Uterus (tissue), 3 donors: ENCODE measurements at regions not wholly inside any gene's neighbourhood (a gene's known extent, or its start where the extent isn't known, plus 50 kb on each side); places are given as distances from the start of the nearest gene placed in this dataset.

Experiments used
- DNase-seq, 2 donors: peaks; one replicate each; pipeline ENCODE4 v3.0.0-alpha.2; 2019 to 2020
- H3K27ac ChIP-seq, 2 donors: fragments of 200-600 bp; sonication (generic); 1 replicate in 1 of 2; 2 replicates in 1 of 2; pipeline ENCODE4 v1.5.1; 2016 to 2018
- H3K27me3 ChIP-seq, 2 donors: fragments of 200-600 bp; sonication (generic); one replicate each; pipeline ENCODE4 v1.5.1; 2018 to 2019; ENCODE audit warnings: control low read depth in 1 of 2
- H3K36me3 ChIP-seq, 2 donors: fragments of 200-600 bp; sonication (generic); one replicate each; pipeline ENCODE4 v1.5.1; 2019; ENCODE audit warnings: control low read depth in 1 of 2
- H3K4me1 ChIP-seq, 2 donors: fragments of 200-600 bp; sonication (generic); one replicate each; pipeline ENCODE4 v1.5.1; 2018 to 2019; ENCODE audit warnings: control low read depth in 1 of 2
- H3K4me3 ChIP-seq, 2 donors: fragments of 200-600 bp; sonication (generic); 1 replicate in 1 of 2; 2 replicates in 1 of 2; pipeline ENCODE4 v1.5.1; 2018 to 2019; ENCODE audit warnings: mild to moderate bottlenecking in 1 of 2
- H3K9me3 ChIP-seq, 2 donors: fragments of 200-600 bp; sonication (generic); one replicate each; pipeline ENCODE4 v1.5.1; 2019; ENCODE audit warnings: control low read depth in 1 of 2
- POLR2A ChIP-seq, 2 donors: fragments of 450-650 bp; IDR thresholded peaks; one replicate each; pipeline ENCODE4 v1.6.1; 2016; ENCODE audit warnings: antibody characterized with exemption in 2 of 2, mild to moderate bottlenecking in 1 of 2, moderate library complexity in 1 of 2
- intact Hi-C: fragments of 100-400 bp; cut with DNase I; formaldehyde crosslinking; loops from one replicate; pipeline ENCODE4 v1.15.1; 2023; ENCODE audit warnings: low total_unique reads
- TF ChIP-seq, protein P1 (sequence below), 4 experiments: fragments of 200-600 bp in 2 of 4; fragments of 450-650 bp in 2 of 4; sonication (generic) in 2 of 4; IDR thresholded peaks; one replicate each; pipeline ENCODE4 v1.5.1; 2016 to 2019; ENCODE audit warnings: antibody characterized with exemption in 4 of 4, mild to moderate bottlenecking in 2 of 4, moderate library complexity in 1 of 4
- donor health status: DM: yes; HTN: yes; CAD: no.

DNA sequence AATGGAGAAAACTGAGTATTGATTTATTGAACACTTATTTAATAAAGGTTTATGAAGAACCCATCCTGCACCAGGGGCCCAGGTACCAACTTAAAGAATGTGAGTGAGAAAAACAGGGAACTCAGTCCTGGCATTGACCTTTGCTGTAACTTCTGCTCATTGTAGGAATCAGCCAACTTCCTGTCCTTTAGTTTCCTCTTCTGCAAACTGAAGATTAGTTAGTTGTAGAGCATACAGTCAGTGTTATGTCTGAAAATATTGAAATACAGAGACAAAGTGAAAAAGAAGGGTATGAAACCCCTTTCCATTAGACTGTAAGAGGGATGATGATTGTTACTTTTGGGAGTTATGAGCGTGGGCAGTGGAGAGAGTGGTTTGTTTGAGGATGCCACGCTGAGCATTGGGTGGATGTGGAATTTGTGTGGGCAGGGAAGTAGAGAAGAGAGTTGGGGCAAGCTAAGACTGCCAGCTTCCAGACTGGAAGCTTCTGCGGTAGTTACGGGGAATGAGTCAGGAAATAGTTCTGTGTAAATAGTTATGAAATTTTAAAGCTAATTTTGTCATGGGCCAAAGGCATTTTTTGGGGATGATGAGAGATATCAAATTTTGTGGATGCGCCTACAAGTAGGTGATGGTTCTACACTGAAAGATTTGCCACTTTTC, 89.2 kb downstream of the GPR88 start:
- Histone ChIP-seq H3K27me3 (no peaks in the 10 kb centered on the region), H3K36me3 (no peaks in the 10 kb centered on the region), H3K4me3 (no peak overlapping the region), H3K4me1 (peaks cover 0 to under 1% of the 10 kb centered on the region in 2 donors), H3K27ac (peak overlapping the region; percentile 6 to 38), H3K9me3 (no peaks in the 10 kb centered on the region)
- DNase-seq: no peak
- intact Hi-C loops: no loop called here
- TF ChIP-seq, protein P1, sequence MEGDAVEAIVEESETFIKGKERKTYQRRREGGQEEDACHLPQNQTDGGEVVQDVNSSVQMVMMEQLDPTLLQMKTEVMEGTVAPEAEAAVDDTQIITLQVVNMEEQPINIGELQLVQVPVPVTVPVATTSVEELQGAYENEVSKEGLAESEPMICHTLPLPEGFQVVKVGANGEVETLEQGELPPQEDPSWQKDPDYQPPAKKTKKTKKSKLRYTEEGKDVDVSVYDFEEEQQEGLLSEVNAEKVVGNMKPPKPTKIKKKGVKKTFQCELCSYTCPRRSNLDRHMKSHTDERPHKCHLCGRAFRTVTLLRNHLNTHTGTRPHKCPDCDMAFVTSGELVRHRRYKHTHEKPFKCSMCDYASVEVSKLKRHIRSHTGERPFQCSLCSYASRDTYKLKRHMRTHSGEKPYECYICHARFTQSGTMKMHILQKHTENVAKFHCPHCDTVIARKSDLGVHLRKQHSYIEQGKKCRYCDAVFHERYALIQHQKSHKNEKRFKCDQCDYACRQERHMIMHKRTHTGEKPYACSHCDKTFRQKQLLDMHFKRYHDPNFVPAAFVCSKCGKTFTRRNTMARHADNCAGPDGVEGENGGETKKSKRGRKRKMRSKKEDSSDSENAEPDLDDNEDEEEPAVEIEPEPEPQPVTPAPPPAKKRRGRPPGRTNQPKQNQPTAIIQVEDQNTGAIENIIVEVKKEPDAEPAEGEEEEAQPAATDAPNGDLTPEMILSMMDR (IDR thresholded peaks at IDR 0.05): no peak
- no peak for TF ChIP-seq POLR2A (IDR thresholded peaks at IDR 0.05)

DNA sequence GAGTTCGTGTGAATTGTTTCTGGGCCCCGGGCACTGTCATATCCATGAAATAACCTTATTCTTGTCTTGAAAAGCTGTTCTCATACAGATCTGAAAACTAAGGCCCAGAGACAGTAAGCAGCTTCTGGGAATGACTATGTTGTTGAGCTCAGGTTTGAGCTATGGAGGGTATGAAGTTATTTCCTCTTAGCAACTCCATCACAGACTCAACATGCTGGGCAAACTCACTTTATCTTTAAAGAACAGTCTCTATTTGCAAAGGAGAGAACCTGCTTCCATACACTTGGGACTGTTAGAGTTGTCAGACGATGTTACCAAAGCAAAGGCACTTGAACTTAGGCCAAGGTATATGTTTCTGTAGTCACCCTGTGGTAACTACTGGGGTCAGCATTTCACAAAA, 90.0 kb downstream of the GPR88 start:
- no peaks in the 10 kb centered on the region for H3K4me1 ChIP-seq
- H3K9me3 ChIP-seq: no peaks in the 10 kb centered on the region
- TF ChIP-seq, protein P1 (IDR thresholded peaks at IDR 0.05): no peak
- TF ChIP-seq POLR2A (IDR thresholded peaks at IDR 0.05): no peak
- no peaks in the 10 kb centered on the region for H3K36me3 ChIP-seq
- no peaks in the 10 kb centered on the region for H3K27me3 ChIP-seq
- H3K27ac ChIP-seq: peak overlapping the region; percentile 27 to 52
- intact Hi-C loops: no loop called here
- no peak for DNase-seq
- H3K4me3 ChIP-seq: no peak overlapping the region

DNA sequence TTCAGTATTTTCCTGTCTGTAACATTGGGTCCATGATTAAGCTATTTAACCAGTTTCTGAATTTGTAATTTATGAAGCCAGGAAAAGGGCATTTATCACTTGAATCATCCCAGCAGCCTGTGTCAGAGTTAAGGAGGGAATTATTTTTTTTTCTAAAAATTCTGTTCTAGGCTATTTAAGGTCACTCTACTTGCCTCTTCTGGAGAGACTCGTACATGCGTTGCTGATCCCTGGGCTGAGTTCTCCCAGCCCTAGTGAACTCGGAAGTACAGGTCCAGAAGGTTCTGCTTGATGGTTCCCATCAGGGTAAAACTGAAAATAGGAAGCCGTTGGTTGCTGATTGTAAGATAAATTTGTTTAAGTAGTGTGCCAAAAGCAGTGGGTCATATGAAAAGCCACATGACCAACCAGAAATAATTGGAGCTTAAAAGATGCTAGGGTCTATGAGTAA, 90.7 kb downstream of the GPR88 start:
- no peaks in the 10 kb centered on the region for H3K27me3 ChIP-seq

DNA sequence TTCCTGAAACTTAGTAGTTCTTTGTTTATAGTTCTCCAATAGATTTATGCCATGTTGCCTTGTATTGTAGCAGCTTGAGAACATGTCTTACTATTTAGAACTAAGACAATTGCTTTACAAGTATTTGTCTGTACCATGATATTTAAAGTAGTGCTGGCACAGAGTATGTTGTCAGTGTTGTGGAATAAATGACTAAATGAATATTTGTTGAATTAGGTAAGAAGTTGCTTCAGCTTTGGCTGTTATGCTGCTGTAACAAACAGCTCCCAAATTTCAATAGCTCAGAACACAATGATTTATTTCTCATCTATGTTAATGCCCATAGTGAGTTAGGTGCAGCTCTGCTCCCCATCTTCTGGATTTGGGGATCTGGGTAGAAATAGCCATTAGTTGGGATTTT, 90.2 kb upstream of the VCAM1 start:
- Histone ChIP-seq H3K4me1 (no peaks in the 10 kb centered on the region), H3K36me3 (no peaks in the 10 kb centered on the region), H3K4me3 (no peak overlapping the region), H3K27me3 (no peaks in the 10 kb centered on the region), H3K27ac (peak overlapping the region in 1 of 2 donors; percentile 52), H3K9me3 (no peaks in the 10 kb centered on the region)
- DNase-seq: no peak
- intact Hi-C loops: no loop called here
- TF ChIP-seq POLR2A (IDR thresholded peaks at IDR 0.05): no peak
- TF ChIP-seq, protein P1 (IDR thresholded peaks at IDR 0.05): no peak

More for the DNA sequence above, 90.7 kb downstream of the GPR88 start:
- H3K4me1 ChIP-seq: no peaks in the 10 kb centered on the region
- H3K27ac ChIP-seq: peak overlapping the region; percentile 27 to 52
- no peaks in the 10 kb centered on the region for H3K36me3 ChIP-seq
- TF ChIP-seq POLR2A (IDR thresholded peaks at IDR 0.05): no peak
- TF ChIP-seq, protein P1 (IDR thresholded peaks at IDR 0.05): no peak
- DNase-seq: no peak
- H3K9me3 ChIP-seq: no peaks in the 10 kb centered on the region
- intact Hi-C loops: no loop called here
- no peak overlapping the region for H3K4me3 ChIP-seq

DNA sequence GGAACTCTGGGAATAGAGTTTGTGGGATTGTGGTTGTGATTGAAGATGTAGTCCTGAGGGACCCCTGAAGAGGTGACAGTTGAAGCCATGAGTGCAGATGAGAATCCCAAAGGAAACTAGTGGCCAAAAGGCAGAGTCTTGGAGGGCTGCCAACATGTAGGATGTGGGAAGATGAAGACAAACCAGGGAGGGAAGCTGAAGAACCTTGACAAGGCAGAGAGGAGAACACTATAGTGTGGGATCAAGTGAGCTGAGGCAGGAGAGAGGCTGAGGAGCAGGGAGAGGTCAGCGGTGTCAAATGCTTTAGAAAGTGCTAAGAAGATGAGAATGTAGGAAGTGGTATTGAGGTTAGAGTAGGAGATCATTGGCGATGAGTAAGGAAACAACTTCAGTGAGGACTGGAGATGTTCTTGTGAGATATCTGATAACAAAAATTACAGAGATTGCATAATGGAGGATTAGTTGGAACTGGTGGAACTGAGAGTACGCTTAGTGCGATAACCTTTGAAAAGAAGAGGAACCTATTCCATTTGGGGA, 88.5 kb upstream of the VCAM1 start:
- Histone ChIP-seq H3K4me1 (no peaks in the 10 kb centered on the region), H3K4me3 (no peak overlapping the region), H3K36me3 (no peaks in the 10 kb centered on the region), H3K9me3 (no peaks in the 10 kb centered on the region), H3K27ac (no peak overlapping the region), H3K27me3 (no peaks in the 10 kb centered on the region)
- DNase-seq: no peak
- TF ChIP-seq, protein P1 (IDR thresholded peaks at IDR 0.05): no peak
- no peak for TF ChIP-seq POLR2A (IDR thresholded peaks at IDR 0.05)
- intact Hi-C loops: no loop called here
